ENCODE measurements at regions not wholly inside any gene's neighbourhood (a gene's known extent, or its start where the extent isn't known, plus 50 kb on each side); places are given as distances from the start of the nearest gene placed in this dataset.

GRCh38 chr4:136992032-136992431 lies 540.3 kb downstream of the PCDH18 start:
- no peak overlapping the region for H3K27ac ChIP-seq (ENCODE audit: low read length)
- no peak for TF ChIP-seq SIN3A (IDR thresholded peaks at IDR 0.05; ENCODE audit: borderline replicate concordance, insufficient read depth, low read depth, low read length)
- no peak for TF ChIP-seq POLR2AphosphoS5 (IDR thresholded peaks at IDR 0.05; ENCODE audit: low read depth, low read length)
- no peak for TF ChIP-seq REST (IDR thresholded peaks at IDR 0.05; ENCODE audit: insufficient read depth in 1 of 2, low read depth in 2 of 2, low read length in 1 of 2)
- TF ChIP-seq TCF7L2 (IDR thresholded peaks at IDR 0.05; ENCODE audit: low read depth, low read length) = no peak
- no peak for TF ChIP-seq CTCF (IDR thresholded peaks at IDR 0.05)
- no peaks in the 10 kb centered on the region for H3K4me1 ChIP-seq (ENCODE audit: control insufficient read depth, insufficient read depth, low read length)
- intact Hi-C loops (cut with micrococcal nuclease; ENCODE audit: unreplicated experiment) = no loop called here
- ChIA-PET POLR2A (no interaction called here), CTCF (no interaction called here)
- ATAC-seq (no peak), DNase-seq (ENCODE audit: low read depth, low spot score) (no peak)
- no peaks in the 10 kb centered on the region for H3K36me3 ChIP-seq (ENCODE audit: control insufficient read depth, insufficient read depth, low read length)
- BruUV-seq (replicated peaks) = no TSS peak
- in situ Hi-C loops (cut with HindIII; ENCODE audit: low pct_unique_long_range_greater_than_20kb, low sequenced_read_pairs) = no loop called here
- no peak overlapping the region for H3K4me3 ChIP-seq (ENCODE audit: low read depth in 2 of 2, low read length in 2 of 2)
- H3K9me3 ChIP-seq (ENCODE audit: control insufficient read depth, insufficient read depth, low read depth, low read length) = no peaks in the 10 kb centered on the region
- H3K27me3 ChIP-seq (ENCODE audit: control insufficient read depth, insufficient read depth, low read length) = no peaks in the 10 kb centered on the region

GRCh38 chr4:136985683-136986082 lies 546.6 kb downstream of the PCDH18 start:
- ChIA-PET POLR2A (no interaction called here), CTCF (no interaction called here)
- TF ChIP-seq POLR2AphosphoS5 (IDR thresholded peaks at IDR 0.05; ENCODE audit: low read depth, low read length) (no peak), SIN3A (IDR thresholded peaks at IDR 0.05; ENCODE audit: borderline replicate concordance, insufficient read depth, low read depth, low read length) (no peak), REST (IDR thresholded peaks at IDR 0.05; ENCODE audit: insufficient read depth in 1 of 2, low read depth in 2 of 2, low read length in 1 of 2) (no peak), CTCF (IDR thresholded peaks at IDR 0.05) (no peak), TCF7L2 (IDR thresholded peaks at IDR 0.05; ENCODE audit: low read depth, low read length) (no peak)
- Histone ChIP-seq H3K27ac (ENCODE audit: low read length) (no peak overlapping the region), H3K36me3 (ENCODE audit: control insufficient read depth, insufficient read depth, low read length) (no peaks in the 10 kb centered on the region), H3K9me3 (ENCODE audit: control insufficient read depth, insufficient read depth, low read depth, low read length) (no peaks in the 10 kb centered on the region), H3K4me3 (ENCODE audit: low read depth in 2 of 2, low read length in 2 of 2) (no peak overlapping the region), H3K4me1 (ENCODE audit: control insufficient read depth, insufficient read depth, low read length) (no peaks in the 10 kb centered on the region), H3K27me3 (ENCODE audit: control insufficient read depth, insufficient read depth, low read length) (no peaks in the 10 kb centered on the region)
- BruUV-seq (replicated peaks) = no TSS peak
- intact Hi-C loops (cut with micrococcal nuclease; ENCODE audit: unreplicated experiment) = no loop called here
- ATAC-seq = no peak
- in situ Hi-C loops (cut with HindIII; ENCODE audit: low pct_unique_long_range_greater_than_20kb, low sequenced_read_pairs) = no loop called here
- no peak for DNase-seq (ENCODE audit: low read depth, low spot score)

Measured in Panc1 (cell line).